Keratinocyte (primary cell): ENCODE measurements at regions not wholly inside any gene's neighbourhood (a gene's known extent, or its start where the extent isn't known, plus 50 kb on each side); places are given as distances from the start of the nearest gene placed in this dataset.

Experiments
- DNase-seq: peaks from one replicate; pipeline ENCODE4 v3.0.0-alpha.2; 2011; ENCODE audit warnings: low read depth, missing footprints, low spot score
- FAIRE-seq: peaks from 2 replicates; lab custom pipeline; 2011; peaks lifted over from hg19 to GRCh38; lab: Jason Lieb, UNC
- H2AFZ ChIP-seq: 2 replicates; pipeline ENCODE4 v1.6.0; 2012; ENCODE audit warnings: low read length, control low read depth, inconsistent platforms; ENCODE audit not compliant: control insufficient read depth
- H3K27ac ChIP-seq: 2 replicates; pipeline ENCODE4 v1.5.1; 2011; ENCODE audit warnings: low read length; ENCODE audit not compliant: control insufficient read depth, insufficient read depth
- H3K27me3 ChIP-seq: 3 replicates; pipeline ENCODE4 v1.6.0; 2011; ENCODE audit warnings: low read length; ENCODE audit not compliant: control insufficient read depth, insufficient read depth; ENCODE audit errors: extremely low read depth
- H3K36me3 ChIP-seq, 2 experiments: 2 replicates in 1 of 2; 3 replicates in 1 of 2; pipeline ENCODE4 v1.5.1; 2011; ENCODE audit warnings: low read length in 2 of 2, mild to moderate bottlenecking in 1 of 2; ENCODE audit not compliant: control insufficient read depth in 2 of 2, insufficient read depth in 2 of 2; ENCODE audit errors: extremely low read depth in 1 of 2
- H3K4me1 ChIP-seq: 3 replicates; pipeline ENCODE4 v1.5.1; 2011; ENCODE audit warnings: low read length; ENCODE audit not compliant: control insufficient read depth, insufficient read depth; ENCODE audit errors: extremely low read depth
- H3K4me2 ChIP-seq: 3 replicates; pipeline ENCODE4 v1.6.0; 2011; ENCODE audit warnings: low read depth, low read length; ENCODE audit not compliant: control insufficient read depth, insufficient read depth; ENCODE audit errors: extremely low read depth
- H3K4me3 ChIP-seq, 3 experiments: fragments of 200-600 bp in 1 of 3; sonication (generic) in 1 of 3; 2 replicates in 2 of 3; 3 replicates in 1 of 3; pipeline ENCODE4 v1.5.1; 2011 to 2016; ENCODE audit warnings: low read length in 3 of 3, mild to moderate bottlenecking in 3 of 3, control low read depth in 2 of 3, inconsistent platforms in 1 of 3, low read depth in 1 of 3, mixed read lengths in 1 of 3, mixed run types in 1 of 3, moderate library complexity in 1 of 3; ENCODE audit not compliant: control insufficient read depth in 2 of 3, insufficient read depth in 2 of 3; ENCODE audit errors: extremely low read depth in 1 of 3
- H3K79me2 ChIP-seq: 2 replicates; pipeline ENCODE4 v1.6.0; 2012; ENCODE audit warnings: low read length; ENCODE audit not compliant: control insufficient read depth, insufficient read depth
- H3K9ac ChIP-seq: 3 replicates; pipeline ENCODE4 v1.6.0; 2011; ENCODE audit warnings: low read length; ENCODE audit not compliant: control insufficient read depth, insufficient read depth; ENCODE audit errors: extremely low read depth
- H3K9me1 ChIP-seq: 3 replicates; pipeline ENCODE4 v1.6.0; 2011; ENCODE audit warnings: low read length; ENCODE audit not compliant: control insufficient read depth, insufficient read depth; ENCODE audit errors: extremely low read depth
- H3K9me3 ChIP-seq: 2 replicates; pipeline ENCODE4 v1.5.1; 2012; ENCODE audit warnings: low read depth, low read length; ENCODE audit not compliant: control insufficient read depth
- H4K20me1 ChIP-seq: 3 replicates; pipeline ENCODE4 v1.6.0; 2011; ENCODE audit warnings: low read length; ENCODE audit not compliant: control insufficient read depth, insufficient read depth; ENCODE audit errors: extremely low read depth
- EZH2 ChIP-seq: IDR thresholded peaks from one replicate; pipeline ENCODE4 v1.6.1; 2012; ENCODE audit warnings: inconsistent platforms, mild to moderate bottlenecking, low read length, moderate library complexity
- dilution Hi-C: fragments of 300-500 bp; cut with MboI; formaldehyde crosslinking; loops from one replicate; pipeline ENCODE4 v1.7.0; 2020; ENCODE audit warnings: low sequenced_read_pairs; ENCODE audit not compliant: extremely low pct_ligation_motif_present
- TF ChIP-seq, protein P1 (sequence below), 3 experiments: IDR thresholded peaks in 1 of 3; conservative IDR thresholded peaks in 1 of 3; optimal IDR thresholded peaks in 1 of 3; 2 replicates in 2 of 3; 3 replicates in 1 of 3; pipeline versions ENCODE3 to v1.5.1; 2011; ENCODE audit warnings: low read length in 3 of 3, mild to moderate bottlenecking in 3 of 3, moderate library complexity in 2 of 3, control low read depth in 1 of 3, inconsistent platforms in 1 of 3; ENCODE audit not compliant: insufficient read depth in 2 of 3; ENCODE audit errors: extremely low read depth in 1 of 3

DNA sequence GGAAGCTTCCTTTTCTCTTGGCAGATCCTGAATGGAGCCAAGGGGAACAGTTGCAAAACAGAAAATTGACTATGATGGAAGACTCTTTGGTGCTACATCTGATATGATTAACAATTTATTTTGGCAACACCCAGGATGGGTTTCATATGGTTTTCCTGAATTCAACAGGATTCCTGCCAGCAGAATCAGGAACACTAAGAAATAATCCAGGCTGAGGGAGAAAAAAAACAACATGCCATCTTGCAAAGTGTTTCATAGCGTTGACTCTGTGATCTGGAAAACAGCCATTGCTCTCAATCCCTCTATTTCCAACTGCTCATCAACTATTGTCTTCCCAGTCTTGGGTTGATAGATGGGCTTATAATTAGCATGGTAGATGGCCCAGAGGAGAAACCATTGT is 303.8 kb upstream of the KLF3 start:
- TF ChIP-seq EZH2: no peak
- TF ChIP-seq, protein P1, sequence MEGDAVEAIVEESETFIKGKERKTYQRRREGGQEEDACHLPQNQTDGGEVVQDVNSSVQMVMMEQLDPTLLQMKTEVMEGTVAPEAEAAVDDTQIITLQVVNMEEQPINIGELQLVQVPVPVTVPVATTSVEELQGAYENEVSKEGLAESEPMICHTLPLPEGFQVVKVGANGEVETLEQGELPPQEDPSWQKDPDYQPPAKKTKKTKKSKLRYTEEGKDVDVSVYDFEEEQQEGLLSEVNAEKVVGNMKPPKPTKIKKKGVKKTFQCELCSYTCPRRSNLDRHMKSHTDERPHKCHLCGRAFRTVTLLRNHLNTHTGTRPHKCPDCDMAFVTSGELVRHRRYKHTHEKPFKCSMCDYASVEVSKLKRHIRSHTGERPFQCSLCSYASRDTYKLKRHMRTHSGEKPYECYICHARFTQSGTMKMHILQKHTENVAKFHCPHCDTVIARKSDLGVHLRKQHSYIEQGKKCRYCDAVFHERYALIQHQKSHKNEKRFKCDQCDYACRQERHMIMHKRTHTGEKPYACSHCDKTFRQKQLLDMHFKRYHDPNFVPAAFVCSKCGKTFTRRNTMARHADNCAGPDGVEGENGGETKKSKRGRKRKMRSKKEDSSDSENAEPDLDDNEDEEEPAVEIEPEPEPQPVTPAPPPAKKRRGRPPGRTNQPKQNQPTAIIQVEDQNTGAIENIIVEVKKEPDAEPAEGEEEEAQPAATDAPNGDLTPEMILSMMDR (optimal IDR thresholded peaks at IDR 0.05 in 1 of 3, IDR thresholded peaks at IDR 0.05 in 1 of 3, conservative IDR thresholded peaks at IDR 0.05 in 1 of 3; ENCODE audit: extremely low read depth in 1 of 3, insufficient read depth in 2 of 3, low read length in 3 of 3): no peak
- no peak overlapping the region for H3K9ac ChIP-seq
- no peak for FAIRE-seq
- H4K20me1 ChIP-seq: no peaks in the 10 kb centered on the region
- no peaks in the 10 kb centered on the region for H3K9me3 ChIP-seq
- no peaks in the 10 kb centered on the region for H3K9me1 ChIP-seq
- H2AFZ ChIP-seq: no peak overlapping the region
- H3K79me2 ChIP-seq: no peaks in the 10 kb centered on the region
- H3K4me1 ChIP-seq: no peaks in the 10 kb centered on the region
- no peak overlapping the region for H3K4me2 ChIP-seq
- H3K27ac ChIP-seq: no peak overlapping the region
- DNase-seq: no peak
- dilution Hi-C loops: no loop called here
- H3K27me3 ChIP-seq: no peaks in the 10 kb centered on the region
- H3K4me3 ChIP-seq: no peak overlapping the region
- H3K36me3 ChIP-seq: no peaks in the 10 kb centered on the region

DNA sequence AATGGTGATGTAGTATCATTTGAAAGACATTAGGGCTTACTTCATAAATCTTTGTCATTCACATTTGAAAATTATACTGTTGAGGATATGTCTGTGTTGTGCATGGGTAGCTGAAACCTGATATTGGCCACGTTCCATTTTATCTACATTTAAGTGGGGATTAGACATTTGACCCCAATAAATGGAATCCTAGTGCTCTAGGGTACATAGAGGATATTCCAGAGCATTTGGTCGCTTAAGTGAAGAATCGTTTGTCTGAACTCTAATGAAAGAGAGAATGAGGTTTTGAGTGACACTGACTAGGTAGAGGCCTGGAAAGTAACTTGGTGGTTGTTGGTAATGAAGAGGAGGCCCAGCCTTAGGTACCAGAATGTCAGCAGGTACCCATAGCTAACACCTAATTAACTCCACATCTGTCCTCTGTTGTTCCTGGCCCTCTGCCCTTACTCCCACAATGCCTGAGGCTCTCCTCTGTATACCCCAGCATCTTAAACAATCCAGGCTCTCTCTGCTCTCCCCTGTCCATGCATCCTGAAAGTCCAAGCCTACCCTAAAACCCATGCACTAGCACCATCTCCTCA is 299.5 kb upstream of the KLF3 start:
- no peak overlapping the region for H3K4me3 ChIP-seq
- H3K4me1 ChIP-seq: no peaks in the 10 kb centered on the region
- H2AFZ ChIP-seq: no peak overlapping the region
- dilution Hi-C loops: no loop called here
- H3K27me3 ChIP-seq: no peaks in the 10 kb centered on the region
- H3K27ac ChIP-seq: no peak overlapping the region
- H4K20me1 ChIP-seq: no peaks in the 10 kb centered on the region
- H3K9me3 ChIP-seq: no peaks in the 10 kb centered on the region
- H3K9me1 ChIP-seq: no peaks in the 10 kb centered on the region
- TF ChIP-seq, protein P1 (optimal IDR thresholded peaks at IDR 0.05 in 1 of 3, IDR thresholded peaks at IDR 0.05 in 1 of 3, conservative IDR thresholded peaks at IDR 0.05 in 1 of 3; ENCODE audit: extremely low read depth in 1 of 3, insufficient read depth in 2 of 3, low read length in 3 of 3): no peak
- no peak for TF ChIP-seq EZH2
- H3K79me2 ChIP-seq: no peaks in the 10 kb centered on the region
- no peak for FAIRE-seq
- DNase-seq: no peak
- H3K36me3 ChIP-seq: no peaks in the 10 kb centered on the region
- no peak overlapping the region for H3K4me2 ChIP-seq
- no peak overlapping the region for H3K9ac ChIP-seq
